Stimulated activated CD4-positive, alpha-beta T cell treated with anti-CD3 and anti-CD28 coated beads, Interleukin-15, amount 100 ng/mL, for 48 hours (primary cell): ENCODE measurements at regions not wholly inside any gene's neighbourhood (a gene's known extent, or its start where the extent isn't known, plus 50 kb on each side); places are given as distances from the start of the nearest gene placed in this dataset.
A peak's percentile ranks its signal among the peaks of the same experiment; 100 is the strongest.
"Not testable (repeated sequence)": the region's sequence is repeated elsewhere in the genome, so short reads cannot be mapped to it uniquely, and the experiment has no call there.

Source experiments
- DNase-seq, 2 donors: peaks; one replicate each; pipeline ENCODE4 v3.0.0-alpha.2; 2020; ENCODE audit warnings: low read depth in 2 of 2

DNA sequence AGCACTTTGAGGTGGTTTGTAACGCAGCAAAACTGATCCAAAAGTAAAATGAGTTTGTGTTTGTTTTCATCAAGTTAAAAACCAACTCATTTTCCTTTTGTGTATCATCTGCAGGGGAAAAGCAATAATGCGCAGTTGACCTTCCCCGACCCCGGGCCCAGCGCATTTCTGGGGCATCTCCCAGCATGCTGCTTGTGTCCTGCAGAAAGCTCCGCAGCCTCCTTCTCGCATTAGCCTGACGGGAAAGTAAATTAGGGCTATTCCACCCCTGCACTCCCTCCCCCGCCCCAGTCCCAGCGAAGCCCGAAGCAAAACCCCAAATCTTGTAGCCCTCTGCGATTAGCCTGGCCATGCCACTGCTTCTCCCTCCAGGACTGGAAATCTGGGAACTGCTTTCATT lies 82.0 kb upstream of the PPM1B start:
- no peak for DNase-seq

DNA sequence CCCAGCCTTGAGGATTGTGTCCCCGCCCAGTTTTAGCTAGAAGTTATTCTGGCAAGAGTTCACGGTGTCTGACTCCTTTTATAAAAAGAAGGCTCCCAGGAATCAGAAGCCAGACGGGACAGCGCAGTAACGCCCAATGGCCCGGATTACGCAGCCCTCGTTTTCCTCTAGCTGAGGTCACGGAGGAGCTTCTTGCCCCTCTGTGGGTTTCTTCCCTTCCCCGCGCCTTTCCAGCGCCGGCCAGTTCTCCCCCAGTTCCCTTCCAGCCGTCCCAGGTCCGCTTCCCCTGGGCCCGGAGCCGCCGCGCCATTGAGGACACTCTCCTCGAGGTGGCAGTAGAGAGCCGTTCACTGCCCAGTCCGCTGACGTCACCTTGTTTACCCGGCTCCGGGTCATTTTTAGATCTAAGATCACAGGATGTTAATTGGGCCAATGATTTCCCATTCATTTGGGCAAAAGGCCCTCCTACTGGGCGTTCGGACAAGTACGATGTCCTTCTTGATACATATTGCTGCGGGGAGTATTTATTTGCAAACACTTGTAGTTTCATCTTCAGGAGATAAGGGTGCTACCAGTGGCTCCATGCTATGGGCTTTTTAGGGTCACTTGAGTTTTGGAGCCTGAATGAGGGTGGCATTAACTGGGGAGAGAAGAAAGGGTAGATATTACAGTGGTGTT lies 81.5 kb upstream of the PPM1B start:
- peak; percentile 73 to 84 for DNase-seq

GRCh38 chr2:44087714-44088092 lies 81.0 kb upstream of the PPM1B start:
- DNase-seq, result no peak

- DNase-seq, result not testable (repeated sequence)
Observed at GRCh38 chr2:44092519-44092918, 76.2 kb upstream of the PPM1B start.

DNA sequence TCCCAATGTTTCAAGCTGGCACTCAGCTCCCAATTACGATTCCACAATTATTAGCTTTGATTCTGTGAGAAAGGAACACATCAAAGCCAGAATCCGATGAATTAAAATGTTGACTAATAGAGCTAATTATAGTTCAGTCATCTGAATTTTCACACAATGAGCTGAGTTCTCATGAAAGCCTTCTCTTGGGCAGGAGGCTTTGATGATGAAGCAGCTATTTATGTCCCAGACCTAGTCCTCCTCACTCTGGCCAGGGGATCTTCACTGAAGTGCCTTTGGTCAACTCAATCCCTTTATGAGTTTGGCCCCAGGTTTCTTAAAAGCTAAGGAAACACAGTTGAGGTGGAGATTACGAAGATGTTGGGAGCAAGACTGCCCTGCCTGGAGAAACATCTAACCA lies 74.7 kb upstream of the PPM1B start:
- DNase-seq, result no peak

DNA sequence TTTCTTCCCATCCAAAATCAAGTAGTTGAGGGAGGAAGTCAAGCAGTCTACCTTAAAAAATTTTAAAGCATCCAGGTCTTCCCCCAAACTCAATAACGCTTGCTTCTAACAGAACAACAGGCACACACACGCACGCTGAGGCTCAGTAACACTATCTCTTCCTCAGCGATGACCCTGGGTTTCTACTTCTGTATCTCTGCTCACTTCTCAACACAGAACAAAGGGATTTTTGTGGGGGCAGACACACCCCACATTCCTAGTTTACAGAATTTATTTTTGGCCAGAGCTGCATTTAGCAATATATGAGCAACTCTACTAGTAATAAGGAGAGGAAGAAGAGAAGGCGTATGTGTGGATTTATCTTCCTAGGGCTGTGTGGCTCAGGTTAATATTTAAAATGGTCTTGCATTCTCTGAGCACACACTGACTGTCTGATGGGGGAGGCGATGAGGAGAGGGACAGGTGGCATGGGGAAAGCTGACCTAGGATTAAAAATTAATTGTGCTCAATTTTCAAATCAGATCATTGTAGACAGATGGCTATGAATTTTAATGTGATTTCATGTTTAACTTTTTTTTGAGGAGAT lies 71.3 kb upstream of the PPM1B start:
- no peak for DNase-seq

GRCh38 chr2:44098050-44098449 lies 70.6 kb upstream of the PPM1B start:
- no peak for DNase-seq

- DNase-seq, result no peak
Observed at GRCh38 chr2:44098891-44099290, 69.8 kb upstream of the PPM1B start.

GRCh38 chr2:44100351-44100750 lies 68.3 kb upstream of the PPM1B start:
- no peak for DNase-seq

GRCh38 chr2:44101246-44101645 lies 67.4 kb upstream of the PPM1B start:
- no peak for DNase-seq

GRCh38 chr2:44102790-44103562 lies 65.7 kb upstream of the PPM1B start:
- DNase-seq, result no peak

- DNase-seq, result no peak
Observed at GRCh38 chr2:44103639-44104038, 65.0 kb upstream of the PPM1B start.

DNA sequence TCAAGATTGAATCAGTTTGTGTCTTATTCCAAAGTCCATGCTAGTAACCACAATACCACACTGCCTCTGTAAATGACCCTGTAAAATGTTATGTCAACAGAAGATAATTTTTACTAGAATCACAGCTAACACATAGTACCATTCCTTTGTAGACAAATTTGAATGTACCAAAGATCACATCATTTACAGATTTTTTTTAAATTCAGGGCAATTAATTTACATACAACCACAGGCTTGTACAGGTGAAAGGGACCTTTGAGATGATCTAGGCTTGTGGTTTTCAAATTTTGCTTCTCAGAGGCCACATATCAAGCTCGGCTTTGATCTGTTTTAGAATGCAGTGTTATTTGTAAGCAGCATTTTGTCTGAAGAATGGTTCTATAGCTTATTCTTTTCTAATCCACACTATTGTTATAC lies 63.8 kb upstream of the PPM1B start:
- no peak for DNase-seq

- not testable (repeated sequence) for DNase-seq
Observed at GRCh38 chr2:44106509-44106908, 62.2 kb upstream of the PPM1B start.

DNA sequence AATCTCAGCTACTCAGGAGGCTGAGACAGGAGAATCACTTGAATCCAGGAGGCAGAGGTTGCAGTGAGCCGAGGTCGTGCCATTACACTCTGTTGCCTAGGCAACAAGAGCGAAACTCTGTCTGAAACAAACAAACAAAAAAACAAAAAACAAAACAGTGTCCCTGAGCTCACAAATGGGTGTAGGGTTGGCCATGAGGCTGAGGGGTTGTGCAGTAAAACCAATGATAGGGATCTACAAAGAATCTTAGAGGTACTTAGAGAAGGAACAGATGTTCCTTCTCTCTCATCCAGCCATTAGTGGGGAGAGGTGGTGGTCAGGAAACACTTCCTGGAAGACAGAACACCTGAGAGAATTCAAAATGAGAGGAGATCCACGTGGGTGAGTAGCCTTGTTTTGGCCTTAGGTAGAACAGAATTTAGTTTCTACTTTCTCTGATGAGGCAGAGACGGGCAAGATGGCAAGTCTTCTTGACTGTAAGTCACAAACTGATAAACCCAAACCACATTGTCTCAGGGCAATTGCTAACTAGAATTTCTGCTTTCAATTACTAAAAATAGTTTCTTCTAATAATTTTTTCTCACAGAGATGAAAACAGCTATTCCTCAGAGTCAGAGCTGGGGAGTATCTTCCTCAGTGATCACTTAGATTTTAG lies 61.5 kb upstream of the PPM1B start:
- no peak for DNase-seq

DNA sequence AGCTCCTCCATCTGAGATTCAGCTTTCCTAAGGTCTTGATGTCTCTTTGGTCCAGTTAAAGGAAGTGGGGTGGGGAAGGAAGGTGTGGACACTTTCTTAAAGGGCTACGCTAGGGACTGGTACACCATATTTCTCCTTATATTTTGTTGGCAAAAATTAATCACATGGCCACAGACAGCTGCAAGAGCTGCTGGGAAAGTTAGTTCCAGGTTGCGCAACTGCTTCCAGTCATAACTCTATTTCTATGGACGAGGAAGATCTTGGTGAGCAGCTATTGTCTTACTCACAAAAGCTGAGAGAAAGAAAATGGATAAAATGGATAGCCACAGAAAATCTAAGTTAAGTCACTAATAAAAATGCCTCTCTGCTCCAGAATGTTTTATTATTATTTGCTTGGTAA lies 60.7 kb upstream of the PPM1B start:
- DNase-seq, result no peak

GRCh38 chr2:44109166-44109565 lies 59.5 kb upstream of the PPM1B start:
- DNase-seq, result no peak

- no peak for DNase-seq
Observed at GRCh38 chr2:44110444-44110843, 58.2 kb upstream of the PPM1B start.

- no peak for DNase-seq
Observed at GRCh38 chr2:44112096-44112495, 56.6 kb upstream of the PPM1B start.

GRCh38 chr2:44116319-44116718 lies 52.4 kb upstream of the PPM1B start:
- no peak for DNase-seq

GRCh38 chr2:44118257-44118656 lies 50.4 kb upstream of the PPM1B start:
- peak; percentile 9 to 25 for DNase-seq
